ENCODE measurements at regions not wholly inside any gene's neighbourhood (a gene's known extent, or its start where the extent isn't known, plus 50 kb on each side); places are given as distances from the start of the nearest gene placed in this dataset.

GRCh38 chrX:39397561-39398199, 596.4 kb downstream of the MID1IP1 start:
- CTCF ChIA-PET = no interaction called here
- H2AFZ ChIP-seq (replicated peaks; ENCODE audit: low read length, poor library complexity) = no peak overlapping the region

More at GRCh38 chrX:39397561-39398199, 596.4 kb downstream of the MID1IP1 start:
- Histone ChIP-seq H2AK5ac (ENCODE audit: low read depth, low read length) (no peak overlapping the region), H3K4ac (ENCODE audit: low read depth, low read length) (no peak overlapping the region), H4K5ac (ENCODE audit: low read depth, low read length) (no peak overlapping the region), H3K27me3 (ENCODE audit: control insufficient read depth, insufficient read depth, low read length) (peaks cover 9% of the 10 kb centered on the region), H2BK120ac (ENCODE audit: low read depth, low read length) (no peak overlapping the region), H3K9me1 (ENCODE audit: insufficient read depth, low read length) (no peaks in the 10 kb centered on the region), H4K91ac (ENCODE audit: insufficient read depth, low read depth, low read length) (no peak overlapping the region), H3K79me1 (ENCODE audit: low read depth in 1 of 2, low read length in 2 of 2) (no peaks in the 10 kb centered on the region), H2BK5ac (ENCODE audit: low read depth, low read length, poor library complexity, severe bottlenecking) (no peak overlapping the region), H4K20me1 (ENCODE audit: insufficient read depth, low read length) (no peaks in the 10 kb centered on the region), H3K14ac (replicated peaks; ENCODE audit: low read depth, low read length) (no peak overlapping the region), H3K23ac (ENCODE audit: low read depth, low read length) (no peak overlapping the region), H3K9ac (ENCODE audit: low read depth, low read length) (no peak overlapping the region), H3K36me3 (ENCODE audit: control insufficient read depth, insufficient read depth, low read length) (no peaks in the 10 kb centered on the region), H2AK9ac (replicated peaks; ENCODE audit: low read depth, low read length, poor library complexity) (no peak overlapping the region), H2BK20ac (ENCODE audit: low read depth, low read length) (no peak overlapping the region), H3K4me1 (ENCODE audit: control insufficient read depth, insufficient read depth, low read length) (no peaks in the 10 kb centered on the region), H3K18ac (ENCODE audit: low read depth, low read length) (no peak overlapping the region), H3K4me2 (ENCODE audit: low read depth, low read length) (no peak overlapping the region), H3K56ac (ENCODE audit: extremely low read depth, insufficient read depth, low read length) (no peak overlapping the region), H4K8ac (ENCODE audit: low read depth in 2 of 2, low read length in 2 of 2) (no peak overlapping the region), H2BK15ac (ENCODE audit: low read depth, low read length) (no peak overlapping the region), H3K9me3 (ENCODE audit: control insufficient read depth, insufficient read depth, low read length) (no peaks in the 10 kb centered on the region; the same call in 1 of the 2 replicates), H3K4me3 (ENCODE audit: insufficient read depth, low read depth, low read length) (no peak overlapping the region), H3K27ac (ENCODE audit: insufficient read depth, low read length) (no peak overlapping the region)
- TF ChIP-seq CHD1 (IDR thresholded peaks at IDR 0.05; ENCODE audit: low read depth, low read length) (no peak), SMC3 (IDR thresholded peaks at IDR 0.05; ENCODE audit: low read depth, low read length) (no peak), ELK1 (IDR thresholded peaks at IDR 0.05; ENCODE audit: borderline replicate concordance, low read depth, low read length) (no peak), POLR2A (IDR thresholded peaks at IDR 0.05; ENCODE audit: low read depth, low read length) (no peak), MAFK (IDR thresholded peaks at IDR 0.05; ENCODE audit: low read depth, low read length) (no peak), FOS (IDR thresholded peaks at IDR 0.05; ENCODE audit: low read depth, low read length) (no peak), CEBPB (IDR thresholded peaks at IDR 0.05; ENCODE audit: low read depth, low read length) (no peak)
- DNase-seq (no peak), ATAC-seq (ENCODE audit: low read depth) (no peak)
- BruUV-seq (replicated peaks) = no TSS peak
- POLR2A ChIA-PET (ENCODE audit: unreplicated experiment) = no interaction called here
- 36% methylated on average over 3 of the region's 14 CpGs; no CpG with 5 or more reads in 1 of the 2 experiments for WGBS, 2 experiments (ENCODE audit: extremely low coverage in 2 of 2, insufficient read length in 1 of 2)
- dilution Hi-C loops (cut with HindIII; ENCODE audit: low sequenced_read_pairs, unreplicated experiment) (no loop called here), in situ Hi-C loops (cut with MboI; ENCODE audit: low sequenced_read_pairs) (no loop called here), intact Hi-C loops (cut with micrococcal nuclease) (no loop called here)

Measured in IMR-90 (cell line).